SW480 (cell line): ENCODE measurements at regions not wholly inside any gene's neighbourhood (a gene's known extent, or its start where the extent isn't known, plus 50 kb on each side); places are given as distances from the start of the nearest gene placed in this dataset.

ENCODE experiments used
- DNase-seq: peaks from one replicate; pipeline ENCODE4 v3.0.0-alpha.2; 2016; ENCODE audit warnings: low spot score

DNA sequence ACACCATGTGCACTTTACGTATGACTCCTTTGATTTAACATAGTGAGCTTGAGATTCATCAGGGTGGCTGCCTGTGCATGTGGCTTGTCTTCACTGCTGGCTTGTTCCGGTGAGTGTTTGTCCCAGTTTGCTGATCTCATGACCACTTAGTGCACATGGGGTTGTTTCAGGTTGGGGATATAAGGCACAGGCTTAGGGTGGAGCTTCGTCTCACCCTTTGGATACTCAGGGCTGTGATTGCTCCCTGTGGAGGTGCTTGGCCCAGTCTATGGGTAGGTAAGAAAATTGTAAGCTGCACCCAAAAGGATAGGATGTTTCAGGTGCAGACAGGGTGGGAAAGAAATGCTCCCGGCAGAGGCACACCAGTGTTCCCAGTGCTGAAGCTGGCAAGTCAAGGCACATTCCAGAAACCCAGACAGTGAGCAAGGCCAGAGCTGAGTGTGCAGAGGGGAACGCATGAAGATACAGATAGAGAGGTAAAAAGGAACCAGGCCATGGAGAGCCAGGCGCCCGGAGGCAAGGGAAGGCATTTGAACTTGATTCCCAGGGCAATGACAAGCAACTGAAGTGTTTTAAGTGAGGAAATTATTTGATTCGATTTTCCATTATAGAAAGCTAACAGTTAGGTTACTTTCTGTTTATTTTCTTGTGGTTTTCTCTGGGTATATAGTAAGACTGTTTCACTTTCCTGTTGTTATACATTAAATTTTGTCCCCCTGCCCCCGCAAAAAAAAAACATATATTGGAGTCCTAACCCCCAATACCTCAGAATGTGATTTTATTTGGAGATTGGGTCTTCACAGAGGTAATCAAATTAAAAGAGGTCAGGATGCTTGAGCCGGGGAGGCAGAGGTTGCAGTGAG lies 289.8 kb upstream of the KLF6 start:
- no peak for DNase-seq

DNA sequence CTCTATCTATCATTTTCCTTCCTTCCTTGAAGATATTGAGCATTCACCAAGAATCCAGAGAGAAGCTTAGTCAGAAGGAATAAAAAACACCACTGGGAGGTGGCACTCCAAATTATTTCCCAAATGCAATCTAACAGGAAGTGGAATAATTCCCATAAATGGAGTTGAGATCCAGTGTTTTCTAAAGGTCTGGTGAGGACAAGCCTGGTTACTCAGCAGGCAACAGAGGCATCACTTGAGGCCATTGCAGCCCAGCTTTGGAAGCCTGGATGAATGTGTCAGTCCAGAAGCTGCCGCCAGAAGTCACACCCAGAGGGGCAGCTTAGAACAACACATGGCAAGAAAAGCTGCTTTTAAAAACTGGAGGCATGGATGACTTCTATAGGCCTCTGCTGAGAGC lies 288.9 kb upstream of the KLF6 start:
- DNase-seq: no peak

DNA sequence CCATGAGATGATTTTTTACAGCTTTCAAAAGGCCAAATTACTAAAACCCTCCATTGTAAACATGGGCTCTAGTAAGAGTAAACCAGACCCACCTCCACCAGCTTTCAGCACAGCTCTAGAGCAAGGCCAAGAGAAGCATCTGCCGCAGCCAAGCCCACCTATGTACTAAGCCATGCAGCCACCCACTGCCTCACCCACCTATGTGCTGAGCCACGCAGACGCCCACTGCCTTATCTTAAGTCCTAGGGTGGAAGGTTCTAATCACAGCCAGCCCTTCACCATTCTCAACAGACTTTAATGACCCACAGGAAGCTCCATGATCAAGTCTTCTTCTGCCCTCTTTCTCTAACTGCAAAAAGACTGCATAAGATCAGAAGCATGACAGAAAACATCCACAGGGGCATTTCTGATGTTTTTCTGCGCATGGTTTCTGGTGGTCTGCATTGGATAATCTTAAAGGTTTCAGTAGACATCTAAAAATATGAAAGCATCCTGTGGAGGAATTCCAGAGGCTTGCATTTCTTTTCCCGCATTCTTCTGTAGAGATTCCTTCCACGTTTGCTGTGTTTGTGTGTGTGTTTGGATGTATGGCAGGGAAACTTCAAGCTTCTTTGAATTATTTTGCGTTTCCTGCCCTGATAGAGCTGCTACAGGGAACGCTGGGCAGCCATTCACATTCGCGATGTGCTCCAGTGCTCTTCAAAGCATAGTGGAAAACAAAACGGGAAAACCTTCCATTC lies 286.1 kb upstream of the KLF6 start:
- DNase-seq: no peak

DNA sequence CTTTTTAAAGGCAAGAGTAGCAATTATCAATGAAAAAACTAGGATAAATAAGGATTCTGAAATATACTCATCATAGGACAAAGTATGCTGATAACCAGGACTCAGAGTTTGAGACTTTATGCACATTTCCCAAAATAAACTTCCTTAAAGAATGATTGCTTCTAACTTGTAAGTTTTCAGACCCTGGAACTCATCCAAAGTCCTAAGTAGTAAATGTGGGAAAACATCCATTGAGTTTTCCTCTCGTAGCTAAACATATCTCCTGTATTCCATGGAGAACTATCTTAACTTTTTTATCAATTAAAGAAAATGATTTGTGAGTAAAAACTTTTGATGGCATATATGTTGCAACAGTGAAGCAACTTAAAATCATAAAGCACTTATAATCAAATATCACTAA lies 285.2 kb upstream of the KLF6 start:
- no peak for DNase-seq

DNA sequence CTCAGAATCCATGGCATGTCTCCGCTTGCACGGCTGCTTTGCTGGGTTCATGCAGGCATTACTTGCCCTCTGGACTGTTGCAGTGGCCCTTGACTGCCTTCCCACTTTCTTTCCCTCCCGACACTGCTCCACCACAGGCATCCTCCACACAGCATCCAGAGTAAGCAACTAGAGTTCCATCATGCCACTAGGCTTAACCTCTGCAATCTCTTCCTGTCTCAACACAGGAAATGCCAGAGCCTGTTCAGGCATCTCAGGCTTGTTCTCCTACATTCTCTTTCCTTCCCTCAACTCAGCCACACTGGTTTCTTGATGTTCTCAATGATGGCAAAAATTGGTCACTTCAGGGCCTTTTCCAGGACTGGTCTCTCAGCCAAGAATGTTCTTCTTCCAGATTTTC lies 284.5 kb upstream of the KLF6 start:
- no peak for DNase-seq

DNA sequence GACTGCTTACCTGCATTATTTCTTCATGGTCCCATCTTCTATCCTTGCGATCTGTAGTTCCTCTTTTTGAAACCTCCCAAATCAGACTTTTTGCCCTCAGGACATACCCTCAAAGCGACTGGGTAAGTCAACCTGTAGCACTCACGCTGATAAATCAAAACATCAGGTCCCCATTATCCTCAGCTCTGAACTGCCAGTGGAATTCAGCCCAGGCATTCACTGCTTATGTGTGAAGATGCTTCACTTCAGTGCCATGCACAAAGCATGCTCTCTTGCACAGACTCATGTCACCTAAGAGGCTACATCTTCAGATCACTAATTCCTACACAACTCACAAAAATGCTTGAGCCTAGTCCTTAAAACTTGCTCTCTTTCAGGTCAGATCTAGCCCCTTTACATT lies 283.6 kb upstream of the KLF6 start:
- DNase-seq: no peak

DNA sequence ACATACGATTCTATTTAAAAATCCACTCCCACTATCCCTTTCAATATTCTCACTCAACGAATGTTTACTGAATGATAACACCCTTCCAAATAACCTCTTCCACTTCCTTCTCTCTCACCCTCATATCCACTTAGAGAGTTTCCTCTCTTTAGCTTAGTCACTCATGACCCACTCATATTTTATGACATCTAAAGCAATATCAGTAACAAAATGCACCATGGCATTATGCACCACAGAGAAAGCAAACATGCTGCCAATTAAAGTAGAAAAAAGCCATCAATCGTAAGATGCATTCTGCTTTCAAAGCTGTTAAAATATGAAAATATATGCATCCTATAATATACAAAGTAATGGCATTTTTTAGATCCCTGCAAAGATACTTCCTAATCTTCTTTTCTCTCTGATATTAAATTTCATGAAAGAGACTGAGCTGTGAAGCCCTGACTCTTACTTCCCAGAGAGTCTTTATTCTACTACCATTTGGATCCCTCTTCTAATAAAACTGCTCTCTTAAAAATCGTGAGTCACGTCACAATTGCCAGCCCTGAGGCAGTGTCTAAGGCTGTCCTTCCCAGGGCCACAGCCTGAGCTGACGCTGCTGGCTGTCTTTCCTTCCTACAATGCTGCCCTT lies 283.0 kb upstream of the KLF6 start:
- DNase-seq: no peak

DNA sequence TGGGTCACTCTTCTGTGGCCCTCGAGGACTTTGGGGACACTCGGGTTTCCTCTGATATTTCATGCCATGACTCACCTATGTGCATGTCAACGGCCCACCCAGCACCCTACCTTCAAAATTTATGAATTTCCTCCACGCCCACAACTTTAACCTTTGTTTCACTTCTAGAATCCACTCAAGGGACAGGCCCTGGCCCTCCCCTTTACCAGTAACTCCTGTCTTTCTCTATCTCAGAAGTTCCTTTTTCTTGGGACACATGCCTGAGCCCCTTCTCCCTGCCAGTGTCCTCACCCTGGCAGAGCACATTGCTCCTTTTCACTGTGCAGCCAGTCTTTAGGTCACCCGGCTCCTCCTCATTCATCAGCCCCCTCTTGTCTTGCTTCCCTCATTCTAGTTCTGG lies 282.5 kb upstream of the KLF6 start:
- no peak for DNase-seq

DNA sequence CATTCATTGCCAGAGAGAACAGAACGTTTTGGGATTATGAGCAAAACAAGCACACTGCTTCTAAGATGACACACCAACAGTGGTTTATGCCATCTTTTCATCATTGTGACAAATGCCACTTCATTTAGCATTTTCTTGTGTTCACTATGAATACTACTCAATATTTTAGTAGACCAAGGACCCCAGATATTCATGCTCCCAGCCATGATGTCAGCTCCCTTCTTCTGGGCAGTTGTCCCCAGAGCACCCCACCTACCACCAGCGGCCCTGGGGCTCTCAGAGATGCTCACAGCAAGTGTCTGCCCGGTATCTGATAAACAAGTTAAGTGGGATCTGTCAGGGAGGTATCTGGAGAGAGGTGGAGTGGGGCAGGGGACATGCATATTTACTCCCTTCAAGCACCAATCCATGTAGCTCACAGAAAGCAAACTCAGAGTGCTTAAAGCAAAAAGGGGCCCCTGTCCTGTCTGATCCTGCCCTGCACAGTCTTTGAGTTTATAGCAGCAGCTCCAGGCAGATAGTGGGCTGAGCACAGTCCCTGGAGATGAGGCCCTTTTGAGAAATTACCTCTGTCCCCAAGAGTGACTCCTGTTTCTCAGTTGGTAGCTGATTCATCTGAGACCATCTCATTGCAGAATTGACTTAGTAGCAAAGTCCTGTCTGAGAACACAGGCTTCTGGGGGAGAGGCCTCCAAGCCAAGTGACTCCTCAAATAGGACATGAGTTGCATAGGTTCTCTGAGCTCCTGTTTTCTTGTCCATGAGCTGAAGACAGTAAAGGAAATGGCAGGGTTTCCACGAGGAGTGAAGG lies 281.8 kb upstream of the KLF6 start:
- DNase-seq: no peak

DNA sequence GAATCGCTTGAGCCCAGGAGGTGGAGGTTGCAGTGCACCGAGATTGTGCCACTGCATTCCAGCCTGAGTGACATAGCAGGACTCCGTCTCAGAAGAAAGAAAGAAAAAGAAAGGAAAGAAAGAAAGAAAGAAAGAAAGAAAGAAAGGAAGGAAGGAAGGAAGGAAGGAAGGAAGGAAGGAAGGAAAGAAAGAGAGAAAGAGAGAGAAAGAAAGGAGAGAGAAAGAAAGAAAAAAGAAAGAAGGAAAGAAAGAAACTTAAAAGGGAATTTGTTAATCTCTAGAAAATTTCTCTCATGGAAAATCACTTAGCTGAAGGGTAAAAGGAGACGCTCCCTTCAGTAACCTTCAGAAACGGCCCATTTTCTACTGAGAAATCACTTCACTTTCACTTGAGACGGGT lies 279.5 kb upstream of the KLF6 start:
- DNase-seq: no peak

DNA sequence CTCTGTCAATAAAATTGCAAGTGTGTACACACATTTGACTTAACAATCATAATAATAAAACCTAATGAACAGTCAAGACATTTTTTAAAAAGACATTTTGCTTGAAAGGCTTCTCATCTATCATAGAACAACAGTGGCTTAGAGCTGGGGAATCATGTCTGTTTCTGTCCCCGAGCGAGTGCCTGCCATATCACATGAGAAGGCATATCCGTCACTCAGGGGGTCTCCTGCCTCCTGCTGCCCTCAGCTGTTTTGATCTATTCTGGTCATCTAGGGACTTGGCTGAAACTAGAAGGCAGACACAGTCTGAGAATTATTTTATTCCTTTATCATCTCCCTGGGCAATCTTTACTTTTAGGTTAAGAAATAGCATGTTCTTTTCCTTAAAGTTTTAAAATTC lies 278.7 kb upstream of the KLF6 start:
- no peak for DNase-seq

DNA sequence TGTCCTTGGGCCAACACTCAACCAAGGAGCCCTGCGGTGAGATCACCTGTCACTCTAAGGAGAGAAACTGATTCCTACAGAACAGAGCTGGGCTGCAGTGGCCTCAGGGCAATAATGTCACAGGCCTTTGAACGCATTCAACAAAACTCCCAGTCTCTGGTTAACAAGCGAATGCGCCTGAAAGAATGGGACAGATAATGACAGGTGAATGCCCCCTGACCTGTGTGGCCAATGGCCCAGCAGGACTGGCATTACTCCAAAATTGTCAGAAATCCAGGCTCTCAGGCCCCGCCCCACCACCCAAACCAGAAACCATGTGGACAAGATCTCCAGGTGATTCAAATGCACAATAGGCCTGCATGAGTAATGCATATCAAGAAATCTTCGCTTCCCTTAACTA lies 277.7 kb upstream of the KLF6 start:
- no peak for DNase-seq

DNA sequence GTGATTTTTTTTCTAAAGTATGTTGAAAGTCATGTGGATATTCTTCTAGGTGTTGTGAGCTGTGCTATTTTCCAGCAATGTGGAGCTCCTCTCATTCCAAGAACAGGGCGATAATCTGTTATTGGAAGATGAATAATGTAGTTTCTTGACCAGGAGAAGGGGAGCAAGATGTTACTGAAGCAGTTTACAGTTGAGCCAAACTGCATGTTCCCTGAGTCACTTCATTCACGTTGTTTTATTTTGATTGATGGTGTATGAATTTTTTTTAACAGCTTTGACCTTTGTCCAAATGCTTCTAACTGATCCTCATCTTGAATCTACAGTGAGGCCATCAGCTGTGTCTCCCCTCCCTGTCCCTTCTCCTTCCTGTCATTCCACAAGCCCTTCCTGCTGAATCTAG lies 277.1 kb upstream of the KLF6 start:
- DNase-seq: no peak

DNA sequence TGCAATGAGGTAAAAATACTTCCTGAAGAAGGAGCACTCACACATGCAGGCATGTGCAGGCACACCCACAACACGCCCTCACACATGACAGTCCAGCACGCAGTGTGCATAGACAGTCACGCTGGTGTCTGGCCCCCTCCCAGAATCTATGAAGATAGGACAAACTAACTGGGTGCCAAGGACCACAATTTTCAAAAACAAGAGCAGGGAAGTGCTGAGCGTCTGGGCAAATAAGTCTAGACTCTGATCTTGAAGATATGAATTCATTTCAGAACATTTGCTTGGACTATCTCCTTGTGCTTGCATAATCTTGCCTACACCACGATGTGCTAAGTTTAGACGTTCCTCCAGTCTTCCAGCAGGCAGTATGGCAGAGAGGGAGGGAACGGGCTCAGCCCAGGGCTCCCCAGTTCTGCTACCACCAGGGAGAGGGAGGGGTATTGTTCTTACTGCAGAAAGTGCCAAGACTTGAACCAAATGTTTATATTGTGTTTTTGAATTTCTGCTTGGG lies 276.5 kb upstream of the KLF6 start:
- no peak for DNase-seq

DNA sequence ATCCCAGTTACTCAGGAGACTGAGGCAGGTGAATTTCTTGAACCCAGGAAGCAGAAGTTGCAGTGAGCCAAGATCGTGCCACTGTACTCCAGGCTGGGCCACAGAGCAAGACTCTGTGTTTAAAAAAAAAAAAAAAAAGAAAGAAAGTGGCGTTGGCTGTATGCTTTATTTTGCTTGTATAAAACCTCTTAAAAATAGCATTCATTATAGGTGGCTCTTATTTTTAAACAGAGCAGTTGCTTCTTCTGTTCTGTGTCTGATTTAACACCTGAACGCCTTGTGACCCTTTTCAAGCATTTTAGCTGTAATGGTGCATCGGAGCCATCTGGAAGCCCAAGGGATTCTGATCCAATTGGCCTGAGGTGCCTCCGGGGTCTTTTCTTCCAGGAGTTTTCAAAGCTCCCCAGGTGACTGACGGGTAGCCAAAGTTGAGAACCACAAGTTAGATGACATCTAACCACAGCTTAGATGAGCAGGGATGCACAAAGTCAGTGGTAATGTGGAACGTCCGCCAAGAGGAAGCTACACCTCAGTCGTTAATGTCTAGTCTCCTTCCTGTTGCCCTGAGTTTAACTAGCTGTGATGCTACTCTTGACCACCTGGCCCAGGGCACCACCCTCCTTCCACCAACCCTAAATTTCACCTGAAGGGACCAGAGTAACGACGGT lies 274.6 kb upstream of the KLF6 start:
- no peak for DNase-seq

DNA sequence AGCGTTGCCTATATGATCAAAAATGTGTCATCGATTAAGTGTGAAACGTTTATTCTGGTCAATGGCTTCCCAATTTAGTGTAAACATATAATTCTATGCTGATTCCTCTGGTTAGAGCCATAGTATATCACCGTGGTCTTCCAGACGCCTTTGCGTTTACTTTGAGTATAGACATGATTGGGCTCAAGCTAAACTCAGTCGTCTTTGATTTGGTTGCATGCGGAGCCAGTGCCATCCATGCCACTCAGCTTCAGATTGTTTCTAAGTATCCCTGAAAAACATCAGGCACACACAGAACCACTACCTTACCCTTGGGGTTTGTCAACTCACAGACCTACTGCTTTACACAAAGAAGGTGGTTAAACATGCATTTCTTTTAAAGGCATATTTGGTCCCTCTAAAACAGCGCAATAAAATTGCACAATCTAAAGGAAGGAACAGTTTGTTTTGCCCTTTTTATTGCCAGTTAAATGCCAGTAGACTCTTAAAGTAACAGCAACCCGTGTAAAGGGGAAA lies 273.6 kb upstream of the KLF6 start:
- no peak for DNase-seq

DNA sequence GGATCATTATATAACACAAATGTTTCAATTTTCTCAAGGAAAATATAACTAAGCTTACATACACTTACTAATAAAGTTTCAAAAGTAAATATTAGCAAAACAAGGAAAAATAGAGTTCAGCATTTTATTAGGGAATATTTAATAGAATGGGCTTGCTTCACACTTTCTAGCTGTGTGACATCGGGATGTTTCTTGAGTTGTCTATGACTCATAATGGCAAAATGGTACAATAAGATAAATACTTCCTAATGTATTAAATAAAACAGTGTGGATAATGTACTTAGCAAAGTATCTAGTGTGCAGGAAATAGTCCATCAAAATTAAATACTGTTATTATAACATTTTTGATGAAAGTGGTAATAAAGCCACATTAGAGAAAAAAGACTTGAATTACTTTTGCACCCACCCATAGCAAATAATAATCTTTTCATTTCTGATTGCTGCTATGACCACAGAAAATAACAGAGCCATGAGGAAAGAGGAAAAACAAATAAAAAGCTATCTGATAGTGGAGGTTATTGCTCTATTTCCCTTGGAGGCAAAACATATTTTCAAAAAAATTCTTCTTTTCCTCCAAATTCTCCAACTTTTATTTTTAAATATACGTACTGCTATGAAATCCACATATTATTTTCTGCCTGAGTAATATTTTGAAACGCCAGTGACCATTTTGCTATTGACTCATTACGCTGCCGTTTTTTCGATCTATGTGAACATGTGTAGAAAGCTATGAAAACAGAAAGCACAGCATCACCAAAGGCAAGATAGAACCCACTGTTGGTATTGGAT lies 272.9 kb upstream of the KLF6 start:
- DNase-seq: no peak

DNA sequence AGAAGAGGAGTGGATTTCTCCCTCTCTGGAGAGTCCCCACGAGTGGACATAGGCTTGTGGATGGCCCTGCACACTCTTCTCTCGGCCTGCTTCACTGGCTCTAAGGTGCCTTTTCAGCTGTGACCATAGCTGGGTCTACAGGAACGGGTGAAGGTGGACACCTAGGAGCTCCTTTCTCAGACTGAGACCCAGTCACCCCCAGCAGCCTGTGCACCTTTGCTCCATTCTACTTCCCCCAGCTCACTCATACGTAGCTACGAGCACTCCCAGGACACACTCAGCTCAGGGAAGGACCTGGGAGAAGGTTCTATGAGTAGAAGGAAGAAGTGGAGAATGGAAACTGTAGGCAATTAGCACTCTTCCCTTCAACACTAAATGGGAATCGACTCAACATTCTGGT lies 272.0 kb upstream of the KLF6 start:
- no peak for DNase-seq

DNA sequence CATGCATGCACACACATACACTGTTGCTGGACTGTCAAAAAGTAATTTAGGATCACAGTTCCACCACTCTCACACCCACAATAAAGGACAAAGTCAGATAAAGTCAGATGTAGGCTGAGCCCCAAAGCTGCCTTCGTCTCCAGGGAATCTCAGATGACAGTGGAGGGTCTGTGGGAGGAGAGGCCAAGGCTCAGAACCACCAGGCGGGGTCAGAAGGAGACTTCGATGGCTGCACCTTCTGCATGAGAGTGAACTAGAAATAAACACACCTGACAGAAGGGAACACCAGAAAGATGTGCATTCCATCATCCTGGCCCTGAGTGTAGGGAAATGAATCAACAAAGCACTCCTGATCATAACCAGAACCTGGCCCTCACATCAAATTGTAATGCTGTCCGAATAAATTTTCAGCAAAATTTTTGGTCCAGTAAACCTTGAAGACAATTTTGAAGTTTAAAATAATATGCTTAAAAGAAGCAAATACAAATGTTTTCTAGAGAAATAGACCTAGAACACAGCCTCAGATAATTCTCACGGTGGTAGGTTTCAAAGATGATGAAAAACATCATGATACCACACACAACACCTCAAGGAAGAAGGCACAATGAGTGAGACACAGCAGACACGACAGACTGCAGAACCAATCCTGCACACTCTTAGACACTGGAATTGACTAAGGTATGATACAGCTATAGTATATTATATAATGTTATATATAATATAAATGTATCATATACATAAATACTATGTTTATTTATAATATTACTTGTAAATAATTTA lies 269.8 kb upstream of the KLF6 start:
- DNase-seq: no peak

DNA sequence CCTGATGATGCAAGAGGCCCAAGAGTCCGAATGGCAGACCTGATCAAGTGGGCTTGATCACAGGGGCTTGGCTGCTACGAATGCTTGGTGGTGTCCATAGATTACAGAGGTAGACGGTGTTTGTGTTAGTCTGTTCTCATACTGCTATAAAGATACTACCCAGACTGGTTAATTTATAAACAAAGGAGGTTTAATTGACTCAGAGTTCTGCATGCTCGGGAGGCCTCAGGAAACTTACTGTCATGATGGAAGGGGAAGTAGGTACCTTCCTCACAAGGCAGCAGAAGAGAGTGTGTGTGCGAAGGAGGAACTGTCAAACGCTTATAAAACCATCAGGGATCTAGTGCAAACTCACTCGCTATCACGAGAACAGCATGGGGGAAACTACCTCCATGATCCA lies 268.9 kb upstream of the KLF6 start:
- DNase-seq: no peak
